ENCODE measurements at regions not wholly inside any gene's neighbourhood (a gene's known extent, or its start where the extent isn't known, plus 50 kb on each side); places are given as distances from the start of the nearest gene placed in this dataset.
"Not testable (repeated sequence)": the region's sequence is repeated elsewhere in the genome, so short reads cannot be mapped to it uniquely, and the experiment has no call there.

- Histone ChIP-seq H3K18ac (ENCODE audit: low read length) (no peak overlapping the region), H3K9me3 (ENCODE audit: insufficient read depth, low read depth, low read length) (no peaks in the 10 kb centered on the region), H3K79me2 (ENCODE audit: control insufficient read depth, insufficient read depth, low read length, poor library complexity) (no peaks in the 10 kb centered on the region), H3K36me3 (ENCODE audit: control insufficient read depth in 1 of 2, insufficient read depth in 2 of 2, low read length in 2 of 2) (no peaks in the 10 kb centered on the region), H2AFZ (ENCODE audit: insufficient read depth, low read length, poor library complexity) (no peak overlapping the region), H3K4ac (ENCODE audit: low read depth, low read length) (no peak overlapping the region), H3K14ac (ENCODE audit: low read length) (no peak overlapping the region), H3K4me1 (ENCODE audit: control insufficient read depth in 1 of 2, insufficient read depth in 2 of 2, low read length in 2 of 2) (peaks cover 12 to 14% of the 10 kb centered on the region in 2 experiments), H2BK5ac (ENCODE audit: low read depth, low read length, poor library complexity) (no peak overlapping the region), H3K79me1 (ENCODE audit: low read length) (peaks cover 3% of the 10 kb centered on the region), H4K12ac (ENCODE audit: low read depth, low read length) (no peak overlapping the region), H3K27me3 (ENCODE audit: insufficient read depth, low read length) (no peaks in the 10 kb centered on the region), H2AK5ac (ENCODE audit: low read length) (no peak overlapping the region), H4K91ac (ENCODE audit: low read depth, low read length) (no peak overlapping the region), H3K9ac (ENCODE audit: low read length) (no peak overlapping the region), H3K4me3 (ENCODE audit: low read depth, low read length) (no peak overlapping the region), H3K23ac (ENCODE audit: low read length) (no peak overlapping the region), H4K8ac (ENCODE audit: low read depth, low read length) (no peak overlapping the region), H3K4me2 (ENCODE audit: low read length) (no peak overlapping the region), H2BK12ac (ENCODE audit: low read length) (no peak overlapping the region), H3K27ac (ENCODE audit: low read depth, low read length) (no peak overlapping the region), H2BK120ac (ENCODE audit: insufficient read depth, low read length, poor library complexity) (no peak overlapping the region)
- no CpG with 5 or more reads among the region's 6 CpGs for WGBS (ENCODE audit: extremely low coverage, insufficient coverage, insufficient read length)
- DNase-seq = peak; percentile 14 to 42
Measured at GRCh38 chr12:4141348-4142270, 132.0 kb upstream of the CCND2 start.

DNA sequence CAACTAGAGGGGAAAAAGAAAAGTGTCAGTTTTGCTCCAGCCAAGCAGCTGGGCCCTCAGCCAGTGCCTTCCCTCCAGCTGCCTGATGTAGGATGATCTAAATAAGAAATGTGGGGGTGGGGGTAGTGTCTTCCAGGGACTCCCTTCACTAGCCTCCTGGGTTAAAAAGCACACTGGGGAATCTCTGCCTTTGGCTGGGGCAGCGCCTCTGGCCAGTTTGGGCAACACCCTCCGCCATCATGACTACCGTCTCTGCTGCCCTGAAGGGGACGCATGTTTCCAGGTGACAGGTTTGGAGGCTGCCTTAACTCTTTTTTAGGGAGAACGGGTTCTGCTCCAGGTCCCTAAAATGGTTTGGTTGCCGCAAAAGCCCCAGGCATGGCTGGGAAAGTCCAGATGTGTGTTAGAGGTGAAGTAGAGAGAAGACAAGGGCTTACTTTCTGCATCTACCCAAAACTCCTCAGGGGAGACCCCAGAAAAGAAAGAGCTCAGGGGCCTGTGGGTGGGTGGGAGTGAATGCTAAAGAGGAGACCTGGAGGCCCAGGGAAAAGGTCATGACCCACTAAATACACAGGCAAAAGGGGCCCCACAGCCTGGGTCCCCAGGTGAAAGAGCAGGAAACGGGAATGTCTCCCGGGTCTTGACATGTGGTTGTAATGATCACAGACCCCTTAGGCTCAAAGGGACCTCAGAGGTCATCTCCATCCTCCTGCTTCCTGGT, 132.8 kb upstream of the CCND2 start:
- H4K8ac ChIP-seq (ENCODE audit: low read depth, low read length) = no peak overlapping the region
- no peaks in the 10 kb centered on the region for H3K9me3 ChIP-seq (ENCODE audit: insufficient read depth, low read depth, low read length)
- H3K18ac ChIP-seq (ENCODE audit: low read length) = no peak overlapping the region
- no peak overlapping the region for H3K4me2 ChIP-seq (ENCODE audit: low read length)
- no peaks in the 10 kb centered on the region for H3K79me2 ChIP-seq (ENCODE audit: control insufficient read depth, insufficient read depth, low read length, poor library complexity)
- H2BK120ac ChIP-seq (ENCODE audit: insufficient read depth, low read length, poor library complexity) = no peak overlapping the region
- no peak overlapping the region for H3K14ac ChIP-seq (ENCODE audit: low read length)
- no peak overlapping the region for H2BK12ac ChIP-seq (ENCODE audit: low read length)
- no peak for DNase-seq
- H3K36me3 ChIP-seq (ENCODE audit: control insufficient read depth in 1 of 2, insufficient read depth in 2 of 2, low read length in 2 of 2) = no peaks in the 10 kb centered on the region
- no CpG with 5 or more reads among the region's 8 CpGs for WGBS (ENCODE audit: extremely low coverage, insufficient coverage, insufficient read length)
- H4K12ac ChIP-seq (ENCODE audit: low read depth, low read length) = no peak overlapping the region
- no peak overlapping the region for H3K23ac ChIP-seq (ENCODE audit: low read length)
- H3K4me3 ChIP-seq (ENCODE audit: low read depth, low read length) = no peak overlapping the region
- H4K91ac ChIP-seq (ENCODE audit: low read depth, low read length) = no peak overlapping the region
- peaks cover 17 to 21% of the 10 kb centered on the region in 2 experiments for H3K4me1 ChIP-seq (ENCODE audit: control insufficient read depth in 1 of 2, insufficient read depth in 2 of 2, low read length in 2 of 2)
- no peak overlapping the region for H2AFZ ChIP-seq (ENCODE audit: insufficient read depth, low read length, poor library complexity)
- no peaks in the 10 kb centered on the region for H3K27me3 ChIP-seq (ENCODE audit: insufficient read depth, low read length)
- H2AK5ac ChIP-seq (ENCODE audit: low read length) = no peak overlapping the region
- peaks cover 7% of the 10 kb centered on the region for H3K79me1 ChIP-seq (ENCODE audit: low read length)
- no peak overlapping the region for H3K27ac ChIP-seq (ENCODE audit: low read depth, low read length)
- H3K9ac ChIP-seq (ENCODE audit: low read length) = no peak overlapping the region
- H3K4ac ChIP-seq (ENCODE audit: low read depth, low read length) = no peak overlapping the region
- H2BK5ac ChIP-seq (ENCODE audit: low read depth, low read length, poor library complexity) = no peak overlapping the region

GRCh38 chr12:4139191-4139590, 134.4 kb upstream of the CCND2 start:
- no peak overlapping the region for H4K8ac ChIP-seq (ENCODE audit: low read depth, low read length)
- H3K23ac ChIP-seq (ENCODE audit: low read length) = no peak overlapping the region
- H4K91ac ChIP-seq (ENCODE audit: low read depth, low read length) = no peak overlapping the region
- no peak overlapping the region for H3K27ac ChIP-seq (ENCODE audit: low read depth, low read length)
- H2AK5ac ChIP-seq (ENCODE audit: low read length) = no peak overlapping the region
- no peak overlapping the region for H2BK120ac ChIP-seq (ENCODE audit: insufficient read depth, low read length, poor library complexity)
- no peaks in the 10 kb centered on the region for H3K9me3 ChIP-seq (ENCODE audit: insufficient read depth, low read depth, low read length)
- H2BK5ac ChIP-seq (ENCODE audit: low read depth, low read length, poor library complexity) = no peak overlapping the region
- H3K79me2 ChIP-seq (ENCODE audit: control insufficient read depth, insufficient read depth, low read length, poor library complexity) = no peaks in the 10 kb centered on the region
- H3K14ac ChIP-seq (ENCODE audit: low read length) = no peak overlapping the region
- no peak overlapping the region for H4K12ac ChIP-seq (ENCODE audit: low read depth, low read length)
- H3K36me3 ChIP-seq (ENCODE audit: control insufficient read depth in 1 of 2, insufficient read depth in 2 of 2, low read length in 2 of 2) = no peaks in the 10 kb centered on the region
- peaks cover 8% of the 10 kb centered on the region for H3K79me1 ChIP-seq (ENCODE audit: low read length)
- H3K4ac ChIP-seq (ENCODE audit: low read depth, low read length) = no peak overlapping the region
- peaks cover 18 to 29% of the 10 kb centered on the region in 2 experiments for H3K4me1 ChIP-seq (ENCODE audit: control insufficient read depth in 1 of 2, insufficient read depth in 2 of 2, low read length in 2 of 2)
- WGBS (ENCODE audit: extremely low coverage, insufficient coverage, insufficient read length) = no CpG with 5 or more reads among the region's 3 CpGs
- no peak for DNase-seq
- H2AFZ ChIP-seq (ENCODE audit: insufficient read depth, low read length, poor library complexity) = no peak overlapping the region
- no peak overlapping the region for H2BK12ac ChIP-seq (ENCODE audit: low read length)
- H3K9ac ChIP-seq (ENCODE audit: low read length) = no peak overlapping the region
- no peak overlapping the region for H3K4me3 ChIP-seq (ENCODE audit: low read depth, low read length)
- no peak overlapping the region for H3K4me2 ChIP-seq (ENCODE audit: low read length)
- no peak overlapping the region for H3K18ac ChIP-seq (ENCODE audit: low read length)
- H3K27me3 ChIP-seq (ENCODE audit: insufficient read depth, low read length) = no peaks in the 10 kb centered on the region

GRCh38 chr12:4138532-4138931, 135.0 kb upstream of the CCND2 start:
- not testable (repeated sequence) for H2BK120ac ChIP-seq (ENCODE audit: insufficient read depth, low read length, poor library complexity); H3K4me3 ChIP-seq (ENCODE audit: low read depth, low read length); H3K9ac ChIP-seq (ENCODE audit: low read length); H2BK12ac ChIP-seq (ENCODE audit: low read length); H2AK5ac ChIP-seq (ENCODE audit: low read length); H3K14ac ChIP-seq (ENCODE audit: low read length); H4K8ac ChIP-seq (ENCODE audit: low read depth, low read length); H3K23ac ChIP-seq (ENCODE audit: low read length); H3K27me3 ChIP-seq (ENCODE audit: insufficient read depth, low read length); H3K79me1 ChIP-seq (ENCODE audit: low read length); H3K18ac ChIP-seq (ENCODE audit: low read length); H3K27ac ChIP-seq (ENCODE audit: low read depth, low read length); H3K9me3 ChIP-seq (ENCODE audit: insufficient read depth, low read depth, low read length); H2BK5ac ChIP-seq (ENCODE audit: low read depth, low read length, poor library complexity); H4K12ac ChIP-seq (ENCODE audit: low read depth, low read length); H3K79me2 ChIP-seq (ENCODE audit: control insufficient read depth, insufficient read depth, low read length, poor library complexity); H3K36me3 ChIP-seq (ENCODE audit: control insufficient read depth in 1 of 2, insufficient read depth in 2 of 2, low read length in 2 of 2); H2AFZ ChIP-seq (ENCODE audit: insufficient read depth, low read length, poor library complexity); DNase-seq; H3K4me2 ChIP-seq (ENCODE audit: low read length); H4K91ac ChIP-seq (ENCODE audit: low read depth, low read length); H3K4ac ChIP-seq (ENCODE audit: low read depth, low read length)
- peaks cover 19 to 34% of the 10 kb centered on the region in 2 experiments for H3K4me1 ChIP-seq (ENCODE audit: control insufficient read depth in 1 of 2, insufficient read depth in 2 of 2, low read length in 2 of 2)
- WGBS (ENCODE audit: extremely low coverage, insufficient coverage, insufficient read length) = no CpG with 5 or more reads among the region's 3 CpGs
